GM21529 (cell line): ENCODE measurements at regions not wholly inside any gene's neighbourhood (a gene's known extent, or its start where the extent isn't known, plus 50 kb on each side); places are given as distances from the start of the nearest gene placed in this dataset.
"Not testable (repeated sequence)": the region's sequence is repeated elsewhere in the genome, so short reads cannot be mapped to it uniquely, and the experiment has no call there.

ENCODE experiments used
- ATAC-seq: cut with Tn5 transposase; IDR thresholded peaks from one replicate; pipeline ENCODE4 v1.9.1; 2021; ENCODE audit not compliant: unreplicated experiment

DNA sequence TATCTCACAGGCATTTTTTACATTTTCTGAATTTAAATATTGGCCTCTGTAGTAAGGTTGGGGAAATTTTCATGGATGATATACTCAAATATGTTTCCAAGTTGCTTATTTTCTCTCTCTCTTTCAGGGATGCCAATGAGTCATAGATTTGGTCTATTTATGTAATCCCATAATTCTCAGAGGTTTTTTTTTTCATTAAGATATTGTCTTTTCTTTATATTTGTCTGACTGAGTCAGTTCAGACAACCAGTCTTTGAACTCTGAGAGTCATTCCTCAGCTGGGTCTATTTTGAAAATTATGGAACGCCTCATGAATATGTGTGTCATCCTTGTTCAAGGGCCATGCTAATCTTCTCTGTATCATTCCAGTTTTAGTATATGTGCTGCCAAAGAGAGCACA is 223.2 kb downstream of the PCSK1 start:
- no peak for ATAC-seq

DNA sequence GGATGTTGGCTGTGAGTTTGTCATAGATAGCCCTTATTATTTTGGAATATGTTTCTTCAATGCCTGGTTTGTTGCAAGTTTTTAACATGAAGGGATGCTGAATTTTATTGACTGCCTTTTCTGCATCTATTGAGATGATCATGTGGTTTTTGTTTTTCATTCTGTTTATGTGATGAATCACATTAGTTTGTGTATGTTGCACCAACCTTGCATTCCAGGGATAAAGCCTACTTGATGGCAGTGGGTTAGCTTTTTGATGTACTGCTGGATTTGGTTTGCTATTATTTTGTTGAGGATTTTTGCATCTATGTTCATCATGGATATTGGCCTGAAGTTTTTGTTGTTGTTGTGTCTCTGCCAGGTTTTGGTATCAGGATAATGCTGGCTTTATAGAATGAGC is 225.6 kb downstream of the PCSK1 start:
- ATAC-seq = no peak

DNA sequence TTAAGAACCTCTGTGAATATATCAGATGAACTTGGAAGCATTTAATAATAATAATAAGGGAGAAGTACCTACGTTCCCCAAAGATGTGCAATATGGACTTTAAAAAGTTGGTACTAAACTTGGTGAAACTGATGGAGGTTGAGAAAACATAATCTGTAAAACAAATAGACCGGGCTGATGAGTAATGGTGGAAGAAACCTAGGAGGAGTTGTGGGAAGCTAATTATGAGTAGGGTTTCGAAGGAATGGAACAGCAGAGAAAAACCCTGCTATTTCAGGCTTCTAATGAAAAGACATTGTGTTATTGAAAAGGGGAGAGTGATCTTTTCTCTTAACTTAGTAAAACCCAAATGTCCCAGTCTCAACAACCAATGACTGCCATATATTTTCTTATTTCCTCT is 229.3 kb downstream of the PCSK1 start:
- no peak for ATAC-seq

DNA sequence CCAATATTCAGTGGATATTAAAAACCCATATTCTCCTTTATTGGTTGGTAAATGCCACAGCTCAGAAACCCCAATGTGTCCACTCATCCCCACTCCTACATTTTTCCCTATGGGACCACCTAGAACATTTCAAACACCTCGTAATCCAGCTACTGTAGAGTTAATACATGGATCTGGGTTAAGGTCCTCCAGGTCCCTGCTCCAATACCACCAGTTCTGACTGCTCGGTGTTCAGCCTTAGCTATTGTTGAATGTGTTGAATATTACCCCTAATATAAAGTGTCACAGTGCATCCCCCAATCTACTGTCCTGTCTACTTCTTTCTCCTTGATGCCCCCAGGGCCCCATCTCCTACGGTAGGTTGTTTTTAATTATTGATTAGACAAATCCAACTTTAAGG is 231.5 kb downstream of the PCSK1 start:
- no peak for ATAC-seq

DNA sequence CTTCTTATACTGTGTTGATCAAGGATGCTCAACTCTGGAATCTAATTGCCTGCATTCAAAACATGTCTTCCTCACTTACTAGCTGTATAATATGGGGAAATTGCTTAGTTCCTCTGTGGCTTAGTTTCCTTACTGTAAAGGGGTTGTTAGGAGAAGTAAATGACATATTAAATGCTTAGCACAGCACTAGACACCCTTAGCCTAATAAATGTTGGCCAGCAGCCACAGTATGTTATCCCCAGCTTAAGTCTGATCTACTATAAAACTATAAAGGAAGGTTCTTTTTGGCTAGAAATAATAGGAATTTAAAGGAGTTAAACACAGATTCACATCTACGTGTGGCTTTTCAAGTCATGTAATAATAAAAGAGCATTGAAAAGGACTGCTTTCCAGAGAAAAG is 232.4 kb downstream of the PCSK1 start:
- no peak for ATAC-seq

DNA sequence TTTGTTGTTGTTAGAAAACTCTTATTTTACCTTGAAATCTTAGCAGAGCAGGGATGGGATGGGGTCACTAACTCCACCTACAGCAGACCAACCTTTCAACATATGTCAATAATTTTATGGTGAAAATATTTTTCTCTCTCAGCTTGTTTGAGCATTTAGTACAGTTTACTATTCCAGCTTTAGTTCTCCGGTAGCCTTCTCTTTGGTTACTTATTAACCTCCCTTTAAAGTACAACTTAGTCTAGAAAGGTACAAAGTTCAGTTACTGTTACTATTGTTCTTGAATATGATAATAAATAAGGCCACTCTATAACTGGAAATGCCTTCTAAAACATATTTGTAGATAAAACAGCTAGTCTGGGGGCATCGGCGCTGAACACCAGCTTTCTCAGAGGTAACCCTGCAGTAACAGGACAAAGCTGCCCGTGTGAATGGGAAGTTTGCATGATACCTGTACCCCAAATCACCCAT is 233.3 kb downstream of the PCSK1 start:
- ATAC-seq = no peak

DNA sequence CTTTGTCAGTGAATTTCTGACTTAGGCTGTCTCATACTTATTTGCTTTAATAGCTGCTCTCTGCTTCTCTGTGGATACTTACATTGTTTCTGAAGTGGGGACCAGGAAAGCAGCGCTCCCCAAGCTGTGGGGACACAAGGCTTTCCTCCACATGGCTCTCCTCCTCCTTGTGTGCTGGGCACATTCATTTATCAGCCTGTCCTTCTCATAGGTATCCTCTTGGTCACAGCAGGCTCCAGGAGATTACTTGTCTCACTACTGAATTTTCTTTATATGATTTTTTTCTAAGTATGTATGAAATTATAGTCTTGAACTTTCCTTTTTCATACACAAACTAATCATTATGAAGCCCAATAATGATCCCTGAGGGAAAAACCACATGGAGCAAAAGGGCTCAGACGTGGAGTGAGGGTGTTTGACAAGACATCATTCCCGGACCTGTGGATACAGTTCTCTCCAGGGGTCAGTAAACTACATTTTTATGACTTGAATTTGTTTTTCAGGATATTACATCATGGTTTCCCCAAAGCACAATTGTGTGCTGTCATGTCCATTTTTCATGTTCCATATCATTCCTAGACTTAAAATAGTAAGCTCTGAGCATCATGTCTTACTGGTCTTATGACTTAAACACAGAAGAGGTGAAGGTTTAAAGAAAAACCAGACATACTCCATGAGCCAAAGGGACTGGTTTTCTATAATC is 234.5 kb downstream of the PCSK1 start:
- ATAC-seq = no peak

DNA sequence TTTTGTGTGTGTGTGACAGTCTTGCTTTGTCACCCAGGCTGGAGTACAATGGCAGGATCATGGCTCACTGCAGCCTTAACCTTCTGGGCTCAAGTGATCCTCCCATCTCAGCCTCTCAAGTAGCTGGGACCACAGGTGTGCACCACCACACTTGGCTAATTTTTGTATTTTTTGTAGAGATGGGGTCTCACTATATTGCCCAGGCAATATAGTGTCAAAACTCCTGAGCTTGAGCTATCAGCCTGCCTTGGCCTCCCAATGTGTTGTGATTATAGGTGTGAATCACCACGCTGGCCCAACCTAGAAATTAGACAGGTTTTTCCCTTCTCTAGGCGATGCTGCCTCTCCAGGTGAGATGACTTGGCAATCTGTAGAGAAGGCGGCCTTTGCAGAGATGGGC is 235.3 kb downstream of the PCSK1 start:
- not testable (repeated sequence) for ATAC-seq

DNA sequence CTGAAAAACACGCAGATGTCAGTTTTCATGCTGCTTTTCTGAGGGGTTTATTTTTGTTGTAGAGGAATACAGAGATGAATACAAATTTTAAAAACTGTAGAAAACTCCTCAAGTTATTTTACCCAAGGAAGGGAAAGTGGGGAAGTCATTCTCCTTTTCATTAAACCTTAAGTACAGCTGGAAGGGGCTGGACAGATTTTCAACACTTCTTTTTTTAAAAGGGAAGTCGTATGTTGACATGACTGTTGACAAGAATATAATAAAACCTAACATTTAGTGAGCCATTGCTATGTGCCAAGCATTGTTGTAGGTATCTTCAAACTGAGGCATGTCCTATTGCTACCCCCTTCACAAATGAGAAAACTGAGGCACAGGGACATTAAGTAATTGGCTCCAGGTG is 235.7 kb upstream of the ELL2 start:
- ATAC-seq = no peak

DNA sequence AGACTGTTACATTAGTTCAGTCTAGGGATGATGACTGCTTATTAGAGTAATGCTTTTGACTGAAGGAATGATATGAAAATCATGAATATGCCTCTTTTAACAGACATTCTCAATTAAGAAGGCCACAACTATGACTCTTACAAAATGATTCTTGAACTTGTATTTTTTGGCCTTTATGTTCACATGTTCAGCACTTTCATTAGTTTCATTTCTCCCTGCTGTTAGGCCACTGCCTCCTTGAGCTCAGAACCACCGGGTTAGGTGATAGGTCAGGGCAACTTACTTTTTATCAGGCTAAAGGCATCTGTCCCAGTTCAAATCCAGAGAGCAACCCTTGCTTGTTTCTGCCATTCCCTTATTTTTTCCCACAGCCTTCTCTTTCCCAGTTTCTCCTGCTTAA is 235.2 kb upstream of the ELL2 start:
- no peak for ATAC-seq

DNA sequence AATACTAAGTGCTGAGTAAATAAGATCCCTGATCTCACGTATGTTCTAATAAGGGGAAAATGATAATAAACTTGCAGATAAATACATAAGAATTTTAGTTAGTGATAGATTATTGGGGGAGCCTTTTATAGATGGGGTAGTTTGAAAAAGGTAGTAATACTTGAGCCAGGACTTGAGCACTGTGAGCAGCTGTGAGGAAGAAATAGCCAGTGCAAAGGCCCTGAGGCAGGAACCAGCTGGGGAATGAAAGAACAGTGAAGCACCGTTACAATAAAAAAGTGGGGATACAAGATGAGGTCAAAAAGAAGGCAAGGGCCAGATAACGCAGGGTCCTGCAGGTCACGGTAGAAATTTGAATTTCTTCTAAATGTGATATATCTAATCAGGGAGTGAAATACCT is 234.8 kb upstream of the ELL2 start:
- ATAC-seq = no peak

DNA sequence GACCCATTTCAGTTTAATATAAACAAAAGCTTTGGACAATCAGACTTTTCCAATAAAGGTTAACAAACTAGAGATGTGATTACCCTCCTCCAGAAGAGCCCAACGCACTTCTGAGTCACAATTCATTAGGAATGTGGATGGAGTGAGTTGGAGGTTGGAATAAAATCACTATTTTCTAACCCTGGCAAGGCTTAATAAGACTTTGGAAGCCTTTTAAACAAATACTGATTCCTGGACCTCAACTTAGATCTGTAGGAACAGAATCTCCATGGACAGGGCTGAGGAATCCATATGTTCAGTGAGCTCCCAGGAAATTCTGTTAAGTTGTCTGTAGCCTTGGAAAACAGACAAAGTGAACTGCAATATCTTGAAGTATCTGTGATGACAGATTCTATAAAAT is 233.5 kb upstream of the ELL2 start:
- ATAC-seq = no peak

DNA sequence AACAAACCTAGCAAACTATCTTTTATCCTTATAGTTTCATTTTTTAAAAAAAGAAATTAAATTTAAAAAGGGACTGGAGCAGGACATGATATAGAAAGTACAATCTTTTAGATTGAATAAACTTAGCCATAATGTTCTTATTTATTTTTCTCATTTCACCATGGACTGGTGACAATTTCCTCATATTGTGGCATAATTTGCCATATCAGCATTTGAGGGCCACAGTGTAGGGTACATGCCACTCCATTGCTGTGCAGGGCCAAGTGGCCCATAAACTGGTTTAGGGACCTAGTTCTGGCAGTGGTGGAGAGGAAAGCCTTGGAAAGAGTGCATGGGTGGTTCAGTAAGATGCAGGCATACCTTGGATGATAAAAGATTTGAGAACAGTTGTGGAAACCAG is 232.9 kb upstream of the ELL2 start:
- no peak for ATAC-seq

DNA sequence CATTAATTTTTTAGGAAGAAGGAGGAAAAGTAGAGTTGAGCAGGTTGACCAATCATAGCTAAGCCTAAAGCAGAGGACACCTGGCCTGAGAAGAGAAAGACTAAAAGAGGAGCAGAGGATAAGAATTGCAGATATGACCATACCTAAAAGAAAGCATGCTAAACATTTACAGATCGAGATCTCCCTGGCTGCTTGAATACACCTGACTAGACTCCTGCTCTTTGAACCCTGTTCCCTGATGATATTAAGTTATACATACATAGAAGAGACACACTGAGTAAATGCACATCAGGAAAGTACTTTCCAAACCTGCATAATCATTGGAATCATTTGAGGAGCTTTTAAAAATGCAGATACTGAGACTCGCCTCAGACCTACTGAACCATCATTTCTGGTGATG is 232.3 kb upstream of the ELL2 start:
- no peak for ATAC-seq

DNA sequence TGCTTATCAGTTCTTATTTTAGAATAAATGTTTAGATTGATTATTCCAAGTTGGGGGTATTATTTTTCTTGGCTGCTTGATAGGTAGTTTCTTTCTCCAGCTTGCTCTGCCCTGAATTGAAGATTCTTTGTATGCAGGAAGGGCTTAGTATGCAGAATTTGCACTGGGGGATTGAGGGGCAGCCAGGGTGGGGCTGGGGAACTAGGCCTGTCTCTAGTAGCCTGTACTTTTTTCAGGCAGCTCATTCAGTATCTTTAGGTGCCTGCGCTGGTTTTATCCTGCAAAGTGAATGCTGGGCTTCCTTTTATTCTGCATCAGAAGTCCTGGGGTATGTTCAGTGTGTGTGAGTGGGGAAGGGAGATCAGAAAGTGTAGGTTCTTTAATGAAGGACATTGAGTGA is 228.3 kb upstream of the ELL2 start:
- ATAC-seq = no peak

DNA sequence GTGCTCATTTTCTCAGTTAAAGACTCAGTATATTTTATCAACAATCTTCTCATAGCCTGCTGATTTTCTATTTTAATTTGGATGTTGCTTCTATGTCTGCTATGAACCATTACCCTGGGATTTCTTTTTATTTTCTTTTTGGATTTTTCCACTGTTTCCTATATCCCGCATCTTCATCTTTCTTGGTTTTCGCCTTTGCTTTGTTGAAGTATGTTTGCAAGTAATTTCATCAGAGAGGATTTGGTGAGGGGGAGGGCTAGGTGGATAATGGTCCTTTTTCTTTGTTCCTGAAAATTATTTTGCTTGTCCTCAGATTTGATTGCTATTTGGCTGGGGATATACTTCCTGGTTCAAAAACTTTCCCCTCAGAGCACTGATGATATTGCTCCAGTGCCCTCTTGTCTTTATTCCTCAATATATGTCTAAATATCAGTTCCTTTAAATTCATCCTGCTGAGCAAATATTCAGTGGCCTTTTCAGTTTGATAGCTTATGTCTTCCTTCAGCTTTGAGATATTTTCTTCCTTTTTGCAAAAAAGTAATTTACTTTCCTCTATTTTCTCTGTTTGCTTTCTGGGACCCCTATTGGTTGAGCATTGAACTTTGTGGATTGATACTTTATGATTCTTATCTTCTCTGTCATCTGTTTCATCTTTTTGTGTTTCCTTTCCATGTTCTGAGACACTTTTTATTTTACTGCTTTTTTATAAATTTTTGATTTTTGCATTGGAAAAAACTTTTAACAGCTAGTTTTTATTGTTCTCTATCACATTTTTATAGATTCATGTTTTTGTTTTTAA is 227.6 kb upstream of the ELL2 start:
- no peak for ATAC-seq

DNA sequence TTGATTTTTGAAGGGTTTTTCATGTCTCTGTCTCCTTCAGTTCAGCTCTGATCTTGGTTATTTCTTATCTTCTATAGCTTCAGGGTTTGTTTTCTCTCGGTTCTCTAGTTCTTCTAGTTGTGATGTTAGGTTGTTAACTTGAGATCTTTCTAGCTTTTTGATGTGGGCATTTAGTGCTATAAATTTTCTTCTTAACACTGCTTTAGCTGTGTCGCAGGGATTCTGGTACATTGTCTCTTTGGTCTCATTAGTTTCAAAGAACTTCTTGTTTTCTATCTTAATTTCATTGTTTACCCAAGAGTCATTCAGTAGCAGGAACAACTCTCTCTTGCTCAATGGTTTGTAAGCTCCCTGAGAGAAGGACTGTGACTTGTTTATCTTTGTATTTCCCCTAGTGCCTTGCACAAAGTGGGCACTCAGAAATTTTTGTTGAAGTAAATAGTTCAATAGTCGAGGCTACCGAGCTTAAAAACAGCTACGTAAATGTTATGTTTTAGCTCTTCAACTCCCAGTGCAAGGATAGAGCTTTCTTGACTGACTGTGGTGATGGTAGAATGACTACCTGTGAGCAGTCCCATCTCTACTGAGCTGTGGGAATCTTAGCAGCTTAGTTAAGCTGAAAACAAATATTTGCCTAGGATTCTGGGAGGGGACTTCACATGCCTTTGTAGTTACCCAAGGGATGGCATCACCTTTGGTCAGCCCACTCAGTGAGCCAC is 225.8 kb upstream of the ELL2 start:
- no peak for ATAC-seq

DNA sequence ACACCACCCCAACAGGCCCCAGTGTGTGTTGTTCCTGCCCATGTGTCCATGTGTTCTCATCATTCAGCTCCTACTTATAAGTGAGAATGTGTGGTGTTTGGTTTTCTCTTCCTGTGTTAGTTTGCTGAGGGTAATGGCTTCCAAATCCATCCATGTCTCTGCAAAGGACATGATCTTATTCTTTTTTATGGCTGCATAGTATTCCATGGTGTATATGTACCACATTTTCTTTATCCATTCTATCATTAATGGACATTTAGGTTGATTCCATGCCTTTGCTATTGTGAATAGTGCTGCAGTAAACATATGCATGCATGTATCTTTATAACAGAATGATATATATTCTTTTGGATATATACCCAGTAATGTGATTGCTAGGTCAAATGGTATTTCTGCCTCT is 222.9 kb upstream of the ELL2 start:
- not testable (repeated sequence) for ATAC-seq

DNA sequence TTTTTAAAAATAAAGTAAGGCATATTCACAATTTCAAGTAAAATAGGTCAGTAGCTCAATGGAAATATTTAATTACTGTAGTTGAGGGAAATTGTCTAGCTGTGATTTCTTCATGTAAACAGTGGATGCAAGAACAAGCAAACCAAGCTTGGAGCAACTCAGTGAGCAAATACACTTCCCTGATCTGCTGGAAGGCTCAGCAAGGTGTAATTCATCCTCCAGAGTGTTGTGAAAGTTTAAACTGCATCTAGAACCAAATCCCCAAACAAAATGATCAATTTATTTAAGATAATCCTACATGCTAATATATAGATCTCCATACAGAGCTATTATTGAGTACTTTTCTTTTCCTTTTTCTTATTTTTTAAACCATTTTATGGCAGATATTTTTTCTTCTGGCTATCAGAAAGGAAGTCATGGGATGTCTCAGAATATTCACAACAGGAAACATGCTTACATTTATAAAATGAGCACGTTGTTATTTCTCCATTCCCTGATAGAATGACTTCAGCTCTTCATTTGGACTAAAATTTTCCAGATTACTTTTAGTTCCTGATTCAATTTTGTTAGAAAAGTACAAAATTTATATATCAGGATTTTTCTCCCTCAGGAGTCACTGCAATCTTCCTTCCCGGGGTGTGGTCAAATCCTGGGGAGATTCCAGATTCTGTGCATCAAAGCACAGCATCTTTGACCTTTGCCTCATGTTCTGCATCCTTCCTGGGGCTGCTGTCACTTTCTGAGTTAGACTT is 219.2 kb upstream of the ELL2 start:
- no peak for ATAC-seq

DNA sequence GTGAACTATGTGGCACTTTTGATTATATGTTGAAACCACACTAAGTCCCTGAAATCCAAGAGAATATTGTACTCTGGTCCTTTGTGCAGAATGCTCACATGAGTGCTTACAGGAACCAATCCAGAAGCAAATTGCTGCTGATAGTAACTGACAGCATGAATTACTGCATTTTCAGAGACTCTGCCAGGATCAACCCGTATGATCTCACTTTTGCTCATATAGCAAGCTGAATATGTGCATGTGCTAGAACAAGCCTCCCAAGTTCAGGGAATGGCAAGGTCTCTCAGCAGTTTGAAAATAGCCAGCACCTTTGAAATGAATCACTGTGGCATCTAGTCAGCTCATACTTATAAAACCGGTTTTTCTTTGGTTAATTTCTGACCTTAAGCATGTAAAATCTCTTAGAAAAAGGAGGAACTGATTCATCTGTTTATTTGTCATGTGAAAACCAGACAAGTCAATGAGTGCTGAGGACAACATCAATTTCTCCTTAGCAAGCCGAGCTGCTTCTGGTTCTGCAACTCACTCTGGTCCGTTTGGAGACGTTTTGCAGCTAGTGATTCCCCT is 215.7 kb upstream of the ELL2 start:
- ATAC-seq = peak; percentile 83

DNA sequence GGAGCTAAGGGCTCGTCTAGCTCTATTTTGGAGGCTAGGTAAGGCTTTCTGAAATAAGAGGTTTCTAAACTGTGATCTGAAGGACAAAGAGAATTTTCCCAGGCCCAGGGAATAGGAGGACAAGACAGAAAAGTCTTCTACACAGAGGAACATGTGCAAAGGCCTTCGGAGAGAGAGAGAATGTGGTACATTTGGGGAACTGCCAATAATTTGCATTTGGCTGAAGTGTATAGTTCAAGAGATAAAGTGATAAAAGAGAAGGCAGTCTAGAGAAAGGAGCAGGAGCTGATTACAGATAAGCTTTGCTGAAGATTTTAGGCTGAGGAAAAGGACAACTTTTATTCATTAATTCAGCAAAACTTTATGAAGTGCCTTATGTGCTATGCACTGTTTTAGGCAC is 214.4 kb upstream of the ELL2 start:
- no peak for ATAC-seq
